GM18873 (cell line): ENCODE measurements at regions not wholly inside any gene's neighbourhood (a gene's known extent, or its start where the extent isn't known, plus 50 kb on each side); places are given as distances from the start of the nearest gene placed in this dataset.

ENCODE experiments used
- ATAC-seq: cut with Tn5 transposase; IDR thresholded peaks from one replicate; pipeline ENCODE4 v1.9.1; 2021; ENCODE audit warnings: mild to moderate bottlenecking, moderate library complexity, moderate number of reproducible peaks; ENCODE audit not compliant: unreplicated experiment, low FRiP score

DNA sequence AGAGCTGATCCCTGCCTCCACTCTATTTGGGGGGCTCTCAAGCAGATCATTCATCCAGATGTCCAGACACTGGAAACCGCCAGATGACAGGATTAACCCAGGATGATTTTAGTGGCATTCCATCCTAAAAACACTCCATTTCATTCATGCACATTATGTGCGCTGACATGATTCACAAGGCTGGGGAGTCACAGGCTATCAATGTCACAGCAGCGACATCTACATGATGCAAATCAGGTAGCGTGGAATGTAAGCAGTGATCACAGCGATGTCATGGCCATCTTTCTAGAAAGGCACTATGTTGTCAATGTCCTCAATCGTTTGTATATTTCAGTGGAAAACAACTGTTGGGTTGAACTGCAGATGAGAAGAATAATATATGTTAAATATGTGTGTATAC, 331.5 kb upstream of the MSX2 start:
- ATAC-seq = no peak

DNA sequence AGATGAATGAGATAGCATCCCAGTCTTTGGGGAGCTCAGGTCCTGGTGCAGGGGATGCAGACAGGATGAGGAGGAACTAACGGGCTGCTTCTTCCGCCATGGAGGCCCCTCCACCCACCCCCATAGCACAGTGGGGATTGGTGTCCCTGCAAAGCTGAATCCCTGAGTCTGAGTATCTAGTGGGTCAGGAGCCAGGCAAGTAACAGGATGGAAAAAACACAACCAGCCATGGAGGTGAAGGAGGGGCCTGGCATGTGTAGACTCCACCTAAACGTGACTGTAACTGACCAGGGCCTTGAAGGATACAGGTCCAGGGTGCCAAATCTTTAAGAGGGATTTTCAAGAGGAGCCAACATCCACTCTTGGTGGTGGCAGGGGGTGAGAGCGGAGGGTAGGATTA, 327.8 kb upstream of the MSX2 start:
- no peak for ATAC-seq

DNA sequence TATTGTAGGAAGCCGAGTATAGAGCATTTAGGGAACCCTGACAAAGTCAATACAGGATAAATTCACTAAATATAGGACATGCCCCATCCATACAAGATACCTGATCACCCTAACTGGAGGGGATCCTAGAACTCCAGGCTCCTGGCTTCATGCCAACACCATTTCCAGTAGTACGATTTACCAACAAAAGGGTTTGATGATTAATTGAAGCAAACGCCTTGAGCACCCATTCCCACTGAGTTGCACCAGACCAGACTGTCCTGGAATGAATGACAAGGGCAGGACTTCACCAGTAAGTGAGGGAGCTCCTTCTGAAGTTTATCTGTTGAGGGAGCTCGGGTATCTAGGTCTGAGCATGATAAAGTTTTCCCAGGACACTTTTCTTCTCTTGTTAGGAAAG, 327.2 kb upstream of the MSX2 start:
- no peak for ATAC-seq

DNA sequence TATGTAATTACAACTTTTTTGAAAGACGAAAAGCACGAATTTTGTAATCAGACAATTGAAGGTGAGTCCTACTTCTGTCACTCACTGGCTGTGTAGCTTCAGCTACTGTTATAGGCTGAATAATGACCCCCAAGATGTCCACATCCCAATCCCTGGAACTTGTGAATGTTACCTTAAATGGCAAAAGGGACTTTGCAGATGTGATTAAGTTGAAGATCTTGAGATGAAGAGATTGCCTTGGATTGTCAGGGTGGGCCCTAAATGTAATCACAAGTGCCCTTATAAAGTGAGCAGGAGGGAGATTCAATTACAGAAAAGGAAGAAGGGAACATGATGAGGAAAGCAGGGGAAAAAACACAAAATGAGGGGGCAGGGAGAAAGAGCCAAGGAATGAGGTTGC, 326.2 kb upstream of the MSX2 start:
- ATAC-seq = no peak

DNA sequence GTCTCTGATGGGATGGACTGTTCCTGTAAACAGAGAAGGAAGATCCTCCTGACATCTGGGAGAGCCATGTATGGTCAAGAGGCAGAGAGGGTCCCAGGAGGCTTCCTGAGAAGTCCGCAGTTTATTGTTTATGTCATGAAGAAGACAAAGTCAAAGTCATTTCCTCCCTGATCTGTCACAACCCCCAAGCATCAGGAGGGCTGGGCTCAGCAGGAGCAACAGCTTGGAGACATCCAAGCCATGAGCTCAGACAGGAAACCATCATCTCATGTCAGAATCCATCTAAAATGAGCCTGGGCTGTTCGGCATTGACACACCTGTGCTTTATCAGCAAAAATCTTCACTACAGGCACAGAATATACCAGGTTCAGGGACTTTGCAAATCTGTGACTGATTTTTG, 325.0 kb upstream of the MSX2 start:
- ATAC-seq = no peak

DNA sequence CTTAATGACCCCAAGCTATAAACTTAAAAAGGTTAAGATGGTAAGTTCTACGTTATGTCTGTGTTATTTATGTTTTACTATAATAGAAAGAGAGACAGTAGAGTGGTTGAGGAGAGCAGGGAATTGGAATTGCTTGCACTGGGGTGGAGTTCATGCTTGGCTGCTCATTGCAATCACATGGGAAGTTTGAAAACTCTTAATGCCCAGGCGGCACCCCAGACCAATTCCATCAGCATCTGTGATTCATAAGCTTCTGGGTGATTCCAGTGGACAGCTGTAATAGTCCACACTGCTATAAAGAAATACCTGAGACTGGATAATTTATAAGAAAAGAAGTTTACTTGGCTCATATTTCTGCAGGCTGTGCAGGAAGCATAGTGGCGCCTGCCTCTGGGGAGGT, 323.9 kb upstream of the MSX2 start:
- ATAC-seq = no peak

DNA sequence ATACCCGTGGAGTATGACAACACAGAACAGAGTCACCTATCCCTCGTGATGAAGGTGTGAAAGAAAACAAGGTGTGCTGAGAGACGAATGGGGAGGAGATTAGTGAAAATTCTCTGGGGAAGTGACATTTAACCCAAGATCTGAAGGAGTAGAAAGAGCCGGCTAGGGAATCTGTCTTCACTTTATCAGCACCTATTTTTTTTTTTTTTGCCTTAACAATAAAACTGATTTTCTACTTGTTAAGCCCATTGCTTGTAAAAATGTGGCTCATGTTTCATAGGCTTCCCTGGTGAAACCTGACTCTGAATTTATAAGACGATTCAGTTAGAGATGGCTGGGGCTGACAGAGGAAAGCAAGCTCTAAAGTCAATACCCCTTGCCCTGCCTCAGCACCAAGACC, 322.6 kb upstream of the MSX2 start:
- ATAC-seq = no peak

DNA sequence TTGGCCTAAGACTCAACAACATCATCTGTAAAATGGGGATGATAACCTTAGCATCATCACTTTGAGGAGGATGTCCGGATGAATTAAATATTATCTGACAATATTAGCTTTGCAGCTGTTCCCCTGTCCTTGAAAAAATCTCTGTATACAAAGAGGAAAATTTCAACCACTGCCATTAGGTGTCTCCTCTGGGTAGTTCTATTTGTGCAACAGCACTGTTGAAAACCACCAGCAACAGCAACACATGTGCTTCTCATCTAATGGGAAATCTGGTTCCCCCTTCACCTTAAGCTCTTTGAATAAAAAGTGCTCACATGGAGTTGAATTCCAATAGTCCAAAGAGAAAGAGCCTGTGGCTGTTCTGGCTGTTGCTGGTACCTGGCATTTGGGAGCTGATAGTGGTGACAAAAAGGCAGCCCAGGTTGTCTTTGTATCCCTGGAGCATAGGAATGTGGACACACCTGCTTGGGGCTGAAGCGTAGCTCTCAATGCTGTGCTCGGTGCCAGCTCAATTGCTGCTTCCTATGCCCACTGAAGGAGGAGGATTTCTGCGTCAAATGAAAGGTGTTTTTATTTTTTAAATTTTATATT, 322.1 kb upstream of the MSX2 start:
- no peak for ATAC-seq

DNA sequence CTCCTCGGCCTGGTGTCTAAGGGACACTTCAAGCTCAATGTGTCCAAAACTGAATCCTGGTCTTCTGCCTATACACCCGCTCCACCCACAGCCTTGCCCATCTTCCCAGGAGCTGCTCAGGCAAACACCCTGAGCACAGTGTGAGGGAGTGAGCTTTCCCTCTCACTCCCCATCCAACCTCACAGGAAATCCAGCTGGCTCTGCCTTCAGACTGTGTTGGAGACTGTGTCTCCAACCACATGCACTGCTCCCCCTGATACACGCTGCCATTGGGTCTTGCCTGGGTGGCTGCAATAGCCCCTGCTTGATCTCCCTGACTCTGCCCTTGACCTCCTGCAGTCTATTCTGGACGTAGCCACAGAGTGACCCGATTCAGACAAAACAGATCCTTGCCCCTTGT, 319.5 kb upstream of the MSX2 start:
- ATAC-seq = no peak

DNA sequence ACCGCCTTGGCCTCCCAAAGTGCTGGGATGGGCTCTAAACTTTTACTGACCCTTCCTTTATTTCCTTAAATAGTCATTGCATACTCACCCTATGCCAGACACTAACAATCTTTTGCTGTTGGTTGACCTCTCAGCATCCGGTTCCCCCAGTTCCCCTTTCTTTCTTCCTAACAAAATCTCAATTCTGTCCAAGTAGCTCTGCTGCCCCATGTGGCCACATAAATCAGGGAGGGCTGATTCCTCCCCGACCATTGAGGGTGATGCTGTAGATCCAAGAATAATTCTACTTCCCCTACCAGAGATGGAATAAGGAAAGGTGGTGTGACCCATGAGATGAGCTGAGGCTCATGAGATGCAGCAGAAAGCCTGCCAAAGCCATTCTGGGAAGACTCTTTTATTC, 315.3 kb upstream of the MSX2 start:
- no peak for ATAC-seq

DNA sequence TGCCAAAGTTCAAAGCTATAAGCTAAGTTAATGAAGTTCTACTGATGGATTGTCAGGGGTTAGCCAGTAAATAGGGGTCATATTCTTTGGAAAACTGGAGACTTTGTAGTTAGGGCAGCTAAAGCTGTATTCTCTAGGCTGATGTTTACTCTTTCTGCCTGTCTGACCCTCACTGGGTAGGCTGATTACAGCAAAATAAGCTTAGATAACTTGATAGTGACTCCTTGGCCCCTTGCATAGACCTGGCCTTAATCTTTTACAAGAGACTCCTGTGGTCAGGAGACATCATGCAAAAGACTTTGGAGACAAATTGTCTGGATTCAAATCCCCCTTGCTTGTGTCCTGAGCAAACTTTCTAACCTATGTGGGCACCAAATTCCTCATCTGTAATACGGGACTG, 314.4 kb upstream of the MSX2 start:
- ATAC-seq = no peak

DNA sequence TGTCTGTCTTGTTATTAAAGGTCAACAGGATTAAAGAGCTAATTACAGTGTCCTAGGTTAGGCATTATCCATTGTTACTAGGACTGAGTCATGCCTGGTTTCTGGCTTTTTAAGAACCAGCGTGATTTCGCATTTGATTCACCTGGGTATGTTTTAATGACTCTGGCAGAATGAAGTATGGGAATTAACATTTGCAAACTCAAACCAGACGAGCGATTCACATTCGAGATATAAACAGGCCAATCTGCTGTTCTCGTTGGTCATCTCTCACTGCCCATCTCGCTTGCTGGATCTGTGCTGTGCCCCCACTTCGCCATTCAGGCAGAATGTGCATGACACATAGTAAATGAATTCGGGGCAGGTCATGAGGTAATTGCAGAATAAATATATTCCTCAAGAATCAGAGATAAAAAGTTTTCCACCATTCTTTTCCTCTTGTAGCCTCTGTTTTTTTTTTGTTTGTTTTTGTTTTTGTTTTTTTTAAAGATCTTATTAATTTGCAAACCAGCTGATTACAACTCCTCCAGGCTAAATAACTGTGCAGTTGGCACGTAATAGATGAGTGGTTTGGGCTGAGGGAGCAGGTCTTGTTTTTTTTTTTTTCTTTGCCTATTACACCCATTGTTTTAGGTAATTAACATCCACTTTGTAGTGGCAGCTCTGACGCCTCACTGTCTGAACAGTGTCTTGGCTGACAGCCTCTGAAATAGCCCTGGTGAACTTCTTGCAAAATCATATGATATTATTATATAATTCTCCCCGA, 313.5 kb upstream of the MSX2 start:
- ATAC-seq = no peak

DNA sequence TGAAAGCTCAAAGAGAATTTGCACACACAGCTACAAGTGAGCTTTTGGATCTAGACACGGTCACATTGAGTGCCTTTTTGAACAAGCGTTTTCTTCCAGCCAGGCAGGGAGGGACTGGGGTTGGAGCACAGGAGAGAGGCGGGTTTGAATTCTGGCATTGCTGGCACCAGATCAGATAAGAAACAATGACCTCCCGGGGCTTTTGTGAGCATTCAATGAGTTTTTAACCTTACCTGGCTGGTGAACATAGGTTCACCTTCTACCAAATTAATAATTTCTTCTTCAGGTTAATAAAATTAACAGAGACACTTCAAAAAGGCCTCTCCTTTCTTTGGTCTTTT, 312.9 kb upstream of the MSX2 start:
- no peak for ATAC-seq

DNA sequence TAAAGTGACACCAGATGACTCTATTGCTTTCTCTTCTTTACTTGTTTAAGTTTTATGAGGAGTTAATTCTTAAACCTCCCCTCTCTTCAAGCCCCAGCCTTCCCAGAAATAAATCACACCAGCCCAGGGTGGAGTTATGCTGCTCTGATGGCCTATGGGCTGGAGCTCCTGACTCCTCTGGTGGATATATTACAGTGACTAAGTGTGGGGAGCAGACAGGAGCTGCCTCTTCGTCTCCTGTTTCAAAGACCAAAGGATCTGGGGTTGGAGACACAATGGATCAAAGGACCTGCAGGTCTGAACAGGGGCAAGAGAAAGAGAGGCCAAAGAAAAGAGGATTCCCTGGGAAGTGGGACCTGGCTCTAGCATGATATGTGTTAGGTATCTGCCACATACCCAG, 312.0 kb upstream of the MSX2 start:
- ATAC-seq = no peak

DNA sequence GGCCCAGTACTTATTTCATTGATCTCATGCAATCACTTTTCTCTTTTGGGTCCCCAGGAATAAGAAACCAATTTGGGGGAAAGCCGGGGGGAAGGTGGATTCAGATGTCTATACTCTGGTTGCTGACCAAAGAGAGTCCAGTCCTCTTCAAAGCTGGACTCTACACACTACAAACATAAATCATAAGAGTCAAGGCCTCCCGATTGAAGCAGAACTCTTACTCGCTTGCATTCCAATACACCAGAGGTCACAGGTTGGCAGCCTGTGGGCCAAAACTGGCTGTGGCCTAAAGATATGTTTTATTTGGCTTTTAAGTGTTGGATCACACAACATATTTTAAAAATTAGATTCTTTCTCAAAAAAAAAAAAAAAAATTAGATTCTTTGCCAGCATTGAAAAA, 311.4 kb upstream of the MSX2 start:
- ATAC-seq = no peak

DNA sequence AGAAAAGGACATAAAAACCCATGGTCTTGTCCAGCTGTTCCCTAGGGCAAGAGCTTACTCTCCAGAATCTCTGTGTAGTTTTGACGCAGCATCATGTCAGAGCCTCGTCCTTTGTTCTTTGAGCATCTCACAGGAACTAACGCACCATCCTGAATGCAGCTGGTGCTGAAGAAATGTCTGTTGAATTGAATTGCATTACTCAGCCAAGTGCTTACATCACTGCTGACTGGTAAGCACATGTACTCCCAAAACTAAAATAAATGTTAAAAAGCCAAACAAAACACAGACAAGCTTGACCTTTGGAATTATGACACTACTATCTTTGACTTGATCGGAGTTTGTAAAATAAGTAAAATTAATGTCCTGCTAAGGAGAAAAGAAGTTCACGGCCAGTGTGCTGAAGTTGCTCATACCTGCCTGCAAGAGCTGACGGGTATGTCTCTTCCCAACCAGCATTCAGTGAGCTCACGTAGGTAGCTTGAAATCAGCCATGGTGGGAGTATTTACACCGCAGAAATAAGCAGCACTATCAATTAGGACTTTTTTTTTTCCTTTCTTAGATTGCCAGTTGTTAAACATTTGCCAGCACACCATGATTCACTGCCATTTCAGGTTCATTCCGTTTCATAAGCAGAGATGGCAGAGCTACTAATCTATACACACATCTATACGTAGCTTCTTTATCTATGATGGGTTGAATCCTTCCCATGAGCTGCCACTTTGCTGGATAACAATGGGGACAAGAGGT, 310.6 kb upstream of the MSX2 start:
- ATAC-seq = no peak

DNA sequence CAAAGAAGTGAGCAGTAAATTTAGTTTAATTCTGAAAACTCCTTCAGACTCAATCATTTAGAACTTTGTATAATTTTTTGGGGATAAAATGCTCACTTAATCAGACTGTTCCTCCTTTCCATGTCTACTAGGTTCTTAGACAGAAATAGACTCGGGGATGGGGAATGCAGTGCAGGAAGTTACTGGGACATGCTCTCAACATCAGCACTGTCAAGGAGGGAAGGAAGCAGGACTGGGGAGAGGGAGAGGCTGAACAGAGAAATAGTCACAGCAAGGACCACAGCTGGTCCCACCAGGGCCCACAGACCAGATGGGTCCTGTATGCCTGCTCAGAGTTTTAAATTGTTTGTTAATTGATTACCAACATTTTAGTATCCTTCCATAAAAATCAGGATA, 310.1 kb upstream of the MSX2 start:
- no peak for ATAC-seq

DNA sequence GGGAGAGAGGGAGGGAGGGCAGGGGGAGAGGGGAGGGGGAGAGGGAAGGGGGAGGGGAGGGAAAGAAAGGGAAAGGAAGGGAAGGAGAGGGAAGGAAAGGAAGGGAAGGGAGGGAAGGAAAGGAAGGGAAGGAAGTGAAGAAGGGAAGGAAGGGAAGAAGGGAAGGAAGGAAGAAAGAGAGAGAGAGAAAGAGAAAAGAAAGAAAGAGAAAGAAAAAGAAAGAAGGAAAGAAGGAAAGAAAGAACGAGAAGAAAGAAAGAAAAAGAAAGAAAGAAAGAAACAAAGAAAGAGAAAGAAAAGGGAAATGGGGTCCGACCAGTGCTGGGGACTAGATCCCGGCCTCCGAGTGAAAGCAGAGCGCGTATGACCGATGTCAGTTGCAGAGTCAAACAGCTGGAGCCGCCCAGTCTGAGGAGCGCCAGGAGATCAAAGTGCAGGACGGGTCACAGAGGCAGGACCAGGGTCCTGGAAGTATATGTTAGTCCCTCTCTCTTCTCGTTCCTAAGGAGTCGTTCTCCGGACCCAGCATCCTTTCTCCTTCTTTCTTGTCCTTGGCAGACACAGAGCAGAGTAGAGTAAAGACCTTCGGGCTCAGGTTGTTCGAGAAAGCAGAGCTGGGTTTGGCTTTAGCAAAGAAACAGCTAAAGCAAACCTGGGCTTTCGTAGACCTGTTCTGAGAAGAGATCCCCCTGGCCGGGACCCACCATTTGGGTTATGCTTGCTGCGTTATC, 305.4 kb upstream of the MSX2 start:
- ATAC-seq = no peak

DNA sequence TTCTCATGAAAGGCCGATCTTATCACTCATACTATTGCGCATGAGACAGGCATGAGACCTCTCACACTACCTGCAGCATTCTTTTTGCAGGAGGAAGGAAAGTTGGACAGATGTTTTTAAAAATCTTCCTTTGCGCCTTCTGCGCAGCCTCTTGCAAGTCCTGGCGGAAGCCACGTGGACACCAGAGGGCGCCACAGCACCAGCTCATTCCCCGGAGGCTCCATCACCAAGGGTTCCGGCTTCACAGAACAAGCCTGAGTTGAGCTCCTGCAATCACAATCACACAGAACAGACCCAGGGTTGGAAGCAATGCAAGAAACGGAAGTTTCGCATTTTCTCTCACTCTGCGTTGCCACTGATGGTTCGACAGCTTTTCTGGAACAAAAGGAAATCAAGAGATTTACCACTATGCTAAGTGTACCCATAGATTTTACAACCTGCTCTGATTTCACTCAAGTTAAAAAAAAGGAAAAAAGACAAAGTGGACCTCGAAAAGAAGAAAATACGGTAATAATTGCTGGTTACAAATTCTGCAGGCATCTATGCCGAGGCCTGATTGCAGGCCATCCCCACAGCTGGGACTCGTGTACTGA, 304.7 kb upstream of the MSX2 start:
- ATAC-seq = no peak

DNA sequence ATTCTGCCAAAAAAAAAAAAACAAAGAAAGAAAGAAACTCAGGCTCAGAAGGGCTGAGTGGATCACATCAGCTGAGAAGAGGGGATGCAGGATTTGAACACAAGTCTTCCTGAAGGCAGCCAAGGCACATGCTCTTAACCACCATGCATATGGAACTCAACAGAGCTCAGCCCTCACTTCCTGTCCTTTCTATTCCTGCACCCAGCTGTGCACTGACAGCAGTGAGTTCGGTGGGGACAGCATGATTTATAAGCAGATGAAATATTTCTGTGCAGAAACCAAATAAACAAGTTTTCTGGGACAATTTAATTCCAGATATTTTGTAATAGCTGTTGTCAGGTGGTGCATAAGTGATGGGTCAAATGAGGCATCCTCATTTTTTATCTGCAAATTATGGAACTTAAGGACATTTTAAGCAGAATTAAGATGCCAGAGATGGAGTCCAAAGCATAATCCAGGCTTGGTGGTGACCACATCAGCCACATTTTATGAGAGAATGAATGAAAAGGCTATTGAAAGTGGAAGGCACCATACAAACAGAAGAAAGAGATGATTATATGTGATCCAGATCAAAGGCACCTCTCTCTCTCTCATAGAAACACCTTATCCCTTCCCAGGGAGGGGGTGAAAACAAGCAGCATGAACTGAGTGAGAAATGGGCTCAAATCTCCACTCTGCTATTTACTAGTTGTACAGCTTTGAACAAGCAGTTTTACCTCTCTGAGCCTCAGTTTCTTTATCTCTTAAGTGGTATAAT, 303.6 kb upstream of the MSX2 start:
- ATAC-seq = no peak
